ENCODE measurements at regions not wholly inside any gene's neighbourhood (a gene's known extent, or its start where the extent isn't known, plus 50 kb on each side); places are given as distances from the start of the nearest gene placed in this dataset.

- no peaks in the 10 kb centered on the region; the same call in 1 of the 2 replicates for H3K9me3 ChIP-seq
- H3K4me3 ChIP-seq (ENCODE audit: low read depth, low read length), result no peak overlapping the region
- no peaks in the 10 kb centered on the region for H3K27me3 ChIP-seq
- DNase-seq, result no peak
- H3K36me3 ChIP-seq, result no peaks in the 10 kb centered on the region
- H3K4me1 ChIP-seq, result no peaks in the 10 kb centered on the region
- TF ChIP-seq CTCF (IDR thresholded peaks at IDR 0.05; ENCODE audit: low read depth, low read length), result no peak
These were observed 72.7 kb upstream of the ABI3BP start for GRCh38 chr3:101065962-101066361.

GRCh38 chr3:101063401-101063800 lies 70.2 kb upstream of the ABI3BP start:
- Histone ChIP-seq H3K9me3 (no peaks in the 10 kb centered on the region; the same call in 1 of the 2 replicates), H3K4me3 (ENCODE audit: low read depth, low read length) (no peak overlapping the region), H3K36me3 (no peaks in the 10 kb centered on the region), H3K27me3 (no peaks in the 10 kb centered on the region), H3K4me1 (no peaks in the 10 kb centered on the region)
- TF ChIP-seq CTCF (IDR thresholded peaks at IDR 0.05; ENCODE audit: low read depth, low read length), result no peak
- no peak for DNase-seq

GRCh38 chr3:101061312-101061711 lies 68.1 kb upstream of the ABI3BP start:
- no peak overlapping the region for H3K4me3 ChIP-seq (ENCODE audit: low read depth, low read length)
- H3K4me1 ChIP-seq, result no peaks in the 10 kb centered on the region
- H3K27me3 ChIP-seq, result no peaks in the 10 kb centered on the region
- H3K36me3 ChIP-seq, result no peaks in the 10 kb centered on the region
- H3K9me3 ChIP-seq, result no peaks in the 10 kb centered on the region; the same call in 1 of the 2 replicates
- no peak for TF ChIP-seq CTCF (IDR thresholded peaks at IDR 0.05; ENCODE audit: low read depth, low read length)
- DNase-seq, result no peak

GRCh38 chr3:101050866-101051265 lies 57.6 kb upstream of the ABI3BP start:
- Histone ChIP-seq H3K9me3 (no peaks in the 10 kb centered on the region), H3K27me3 (no peaks in the 10 kb centered on the region), H3K4me3 (ENCODE audit: low read depth, low read length) (no peak overlapping the region), H3K36me3 (no peaks in the 10 kb centered on the region), H3K4me1 (peaks cover 5% of the 10 kb centered on the region; the same call in 1 of the 2 replicates)
- TF ChIP-seq CTCF (IDR thresholded peaks at IDR 0.05; ENCODE audit: low read depth, low read length), result no peak
- DNase-seq, result no peak

GRCh38 chr3:101050046-101050445 lies 56.8 kb upstream of the ABI3BP start:
- no peaks in the 10 kb centered on the region for H3K9me3 ChIP-seq
- H3K36me3 ChIP-seq, result no peaks in the 10 kb centered on the region
- H3K27me3 ChIP-seq, result no peaks in the 10 kb centered on the region
- no peak for TF ChIP-seq CTCF (IDR thresholded peaks at IDR 0.05; ENCODE audit: low read depth, low read length)
- DNase-seq, result no peak
- peaks cover 5% of the 10 kb centered on the region; the same call in 1 of the 2 replicates for H3K4me1 ChIP-seq
- no peak overlapping the region for H3K4me3 ChIP-seq (ENCODE audit: low read depth, low read length)

- no peaks in the 10 kb centered on the region for H3K9me3 ChIP-seq
- H3K36me3 ChIP-seq, result no peaks in the 10 kb centered on the region
- no peak overlapping the region for H3K4me3 ChIP-seq (ENCODE audit: low read depth, low read length)
- no peak for DNase-seq
- peaks cover 5% of the 10 kb centered on the region; the same call in 1 of the 2 replicates for H3K4me1 ChIP-seq
- TF ChIP-seq CTCF (IDR thresholded peaks at IDR 0.05; ENCODE audit: low read depth, low read length), result no peak
- H3K27me3 ChIP-seq, result no peaks in the 10 kb centered on the region
These were observed 56.3 kb upstream of the ABI3BP start for GRCh38 chr3:101049532-101049931.
